ENCODE measurements at regions not wholly inside any gene's neighbourhood (a gene's known extent, or its start where the extent isn't known, plus 50 kb on each side); places are given as distances from the start of the nearest gene placed in this dataset.

DNA sequence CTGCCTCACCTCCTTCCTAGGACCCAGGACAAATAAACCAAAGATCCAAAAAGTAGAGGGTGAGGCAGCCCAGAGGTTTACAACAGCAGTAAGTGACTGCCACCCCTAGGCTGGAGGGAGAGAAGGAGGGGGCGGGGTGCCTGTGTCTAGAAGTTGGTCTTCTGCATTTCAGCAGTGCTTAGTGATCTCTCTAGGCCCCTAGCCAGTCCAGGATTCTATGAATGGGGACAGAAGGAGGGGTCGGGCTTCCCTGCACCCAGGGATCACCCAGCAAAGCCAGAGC, 62.8 kb upstream of the KDM7A start:
- no peak for DNase-seq

DNA sequence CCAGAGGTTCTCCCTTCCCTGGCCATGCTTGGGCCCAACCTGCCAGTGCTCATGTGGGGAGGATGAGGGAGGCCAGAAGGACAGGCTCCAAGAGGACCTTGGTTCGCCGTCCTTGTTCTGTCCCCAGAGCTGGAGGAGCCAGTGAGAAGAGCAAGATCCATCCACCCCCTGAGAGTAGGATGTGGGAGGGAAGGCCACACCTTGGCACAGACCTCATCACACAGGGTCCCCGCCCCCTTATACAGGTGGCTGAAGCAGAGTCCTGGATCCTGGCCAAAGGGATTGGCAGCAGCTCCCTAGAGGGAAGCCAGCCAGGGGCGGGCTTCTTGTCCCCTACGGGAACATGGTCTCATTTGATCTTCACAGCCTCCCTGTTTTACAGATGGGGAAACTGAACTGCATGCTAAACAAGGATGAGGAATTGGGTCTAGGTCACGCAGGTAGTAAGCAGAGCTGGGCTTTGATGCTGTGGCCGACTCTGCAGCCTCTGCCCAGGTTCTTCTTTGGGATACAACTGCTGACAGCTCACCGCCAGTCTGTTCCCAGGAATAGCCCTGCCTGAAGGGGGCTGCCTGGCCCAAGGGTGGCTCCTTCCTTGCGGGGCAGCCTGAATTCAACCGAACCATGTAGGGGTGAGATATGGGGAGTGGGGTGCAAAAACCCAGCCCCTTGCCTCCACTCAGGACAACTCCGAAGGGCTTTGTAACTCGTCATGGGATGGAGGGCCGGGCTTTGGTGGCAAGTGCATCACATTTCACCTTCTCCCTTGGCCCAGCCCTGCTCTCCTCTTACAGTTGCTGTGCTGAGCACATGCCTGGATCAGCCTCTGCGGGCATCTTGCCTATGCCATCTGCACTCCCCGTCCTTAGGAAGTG, 62.2 kb upstream of the KDM7A start:
- no peak for DNase-seq

DNA sequence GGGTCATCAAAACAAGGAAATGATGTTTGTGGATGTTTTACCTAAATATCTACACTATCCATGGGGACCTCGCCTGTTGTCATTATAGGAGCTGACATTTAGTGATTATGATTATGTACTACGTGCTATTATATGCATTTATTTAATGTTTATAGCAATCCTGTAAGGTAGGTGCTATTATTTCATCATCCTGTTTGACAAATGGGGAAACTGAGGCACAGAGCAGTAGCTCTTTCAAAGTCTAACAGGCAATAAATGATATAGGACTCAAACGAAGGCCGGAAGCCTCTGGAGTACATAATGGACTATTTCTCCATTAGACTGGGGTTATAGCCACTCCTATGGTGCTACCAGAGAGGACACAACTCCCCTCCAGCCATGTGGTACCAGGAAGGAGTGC, 60.6 kb upstream of the KDM7A start:
- no peak for DNase-seq

DNA sequence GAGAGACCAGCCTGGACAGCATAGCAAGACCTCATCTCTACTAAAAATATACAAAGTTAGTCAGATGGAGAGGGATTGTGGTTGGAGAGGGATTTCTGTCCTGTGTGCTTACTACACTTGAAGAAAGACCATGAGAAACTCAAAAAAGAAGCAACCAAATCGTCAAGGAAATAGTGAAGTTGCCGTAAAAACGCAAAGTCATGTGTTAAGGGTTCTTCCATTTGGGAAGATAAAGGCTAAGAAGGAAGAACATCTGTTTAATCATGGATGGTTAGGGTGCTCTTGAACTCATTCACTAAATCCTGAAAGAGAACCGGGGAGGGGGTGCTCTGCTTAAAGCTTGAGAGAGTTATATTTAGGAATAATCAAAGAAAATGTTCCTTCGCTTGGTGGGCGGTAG, 59.8 kb upstream of the KDM7A start:
- DNase-seq, result no peak

DNA sequence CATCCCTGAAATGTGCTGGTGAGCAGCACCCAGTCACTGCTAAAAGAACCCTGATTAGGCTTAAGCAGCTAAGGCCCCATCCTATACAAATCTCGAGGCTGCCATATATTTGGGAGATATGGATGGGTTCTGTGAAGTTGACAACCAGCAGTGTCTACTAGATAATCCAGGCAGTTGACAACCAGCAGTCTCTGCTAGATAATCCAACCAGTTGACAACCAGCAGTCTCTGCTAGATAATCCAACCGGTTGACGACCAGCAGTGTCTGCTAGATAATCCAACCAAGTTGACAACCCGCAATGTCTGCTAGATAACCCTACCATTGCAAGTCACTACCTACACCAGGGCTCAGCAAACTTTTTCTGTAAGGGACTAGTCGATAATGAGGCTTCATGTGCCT, 58.3 kb upstream of the KDM7A start:
- no peak for DNase-seq

DNA sequence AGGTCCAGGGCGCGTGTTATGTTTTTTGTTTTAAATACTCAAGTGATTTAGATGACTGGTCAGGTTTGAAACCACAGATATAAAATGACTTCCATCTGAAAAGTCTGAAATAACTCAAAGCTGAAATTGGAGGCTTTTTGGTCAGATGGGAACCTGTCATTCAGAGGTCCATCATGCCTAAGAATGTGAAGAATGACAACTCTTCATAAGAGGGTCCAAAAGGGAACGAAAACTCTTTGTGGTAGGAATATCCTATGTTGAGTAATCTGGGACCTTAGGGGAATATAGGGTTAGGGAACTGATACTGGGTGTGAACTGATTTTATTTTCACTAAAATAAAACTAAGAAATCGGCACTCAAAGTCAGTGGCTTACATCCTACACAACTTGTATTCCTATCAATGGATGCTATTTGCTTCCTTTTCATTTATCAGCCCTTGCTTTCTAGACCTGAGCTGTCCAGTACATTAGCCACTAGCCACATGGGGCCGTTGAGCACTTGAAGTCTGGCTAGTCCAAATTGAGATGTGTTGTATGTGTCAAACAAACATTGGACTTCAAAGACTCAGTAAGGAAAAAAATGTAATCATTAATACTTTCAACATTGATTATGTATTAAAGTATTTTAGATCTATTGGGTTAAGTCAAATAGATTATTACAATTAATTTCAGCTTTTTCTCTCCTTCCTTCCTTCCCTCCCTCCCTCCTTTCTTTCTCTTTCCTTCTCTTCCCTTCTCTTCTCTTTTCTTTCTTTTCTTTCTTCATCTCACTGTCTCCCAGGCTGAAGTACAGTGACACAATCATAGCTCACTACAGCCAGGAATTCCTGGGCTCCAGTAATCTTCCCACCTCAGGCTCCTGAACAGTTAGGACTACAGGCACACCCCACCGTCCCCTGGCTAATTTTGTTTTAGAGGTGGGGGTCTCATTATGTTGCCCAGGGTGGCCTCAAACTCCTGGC, 56.5 kb upstream of the KDM7A start:
- no peak for DNase-seq

DNA sequence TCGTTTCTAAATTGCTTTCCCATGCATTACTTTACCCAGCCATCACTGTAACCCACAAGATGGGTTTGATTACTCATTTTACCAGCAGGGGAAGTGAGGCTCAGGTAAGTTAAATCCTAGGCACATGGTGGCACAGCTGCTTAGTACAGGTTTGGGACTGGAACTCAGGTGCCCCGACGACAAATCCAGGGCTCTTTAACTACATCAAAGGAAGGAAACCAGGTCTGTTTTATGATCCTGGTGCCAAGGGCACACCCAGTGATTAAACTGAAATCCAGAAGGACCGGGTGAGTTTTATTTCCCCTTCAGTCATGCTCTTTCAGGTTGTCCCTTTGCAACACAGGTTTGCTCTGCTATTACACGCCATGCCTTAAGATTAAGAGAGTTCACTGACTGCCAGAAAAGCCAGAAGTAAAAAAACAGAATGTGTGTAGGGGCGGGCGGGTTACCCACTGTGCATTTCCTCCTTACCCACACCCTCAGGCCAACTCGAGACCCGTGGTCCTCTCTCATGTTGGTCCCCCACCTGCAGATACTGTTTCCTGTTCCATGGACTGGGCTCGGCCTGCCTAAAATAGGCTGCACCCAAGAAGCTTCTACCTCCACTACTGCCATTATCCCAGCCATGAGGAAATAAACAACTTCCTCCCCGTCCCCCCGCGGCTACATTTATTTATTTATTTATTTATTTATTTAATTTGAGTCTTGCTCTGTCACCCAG, 55.1 kb upstream of the KDM7A start:
- DNase-seq, result peak in 1 of 2 donors; percentile 49

DNA sequence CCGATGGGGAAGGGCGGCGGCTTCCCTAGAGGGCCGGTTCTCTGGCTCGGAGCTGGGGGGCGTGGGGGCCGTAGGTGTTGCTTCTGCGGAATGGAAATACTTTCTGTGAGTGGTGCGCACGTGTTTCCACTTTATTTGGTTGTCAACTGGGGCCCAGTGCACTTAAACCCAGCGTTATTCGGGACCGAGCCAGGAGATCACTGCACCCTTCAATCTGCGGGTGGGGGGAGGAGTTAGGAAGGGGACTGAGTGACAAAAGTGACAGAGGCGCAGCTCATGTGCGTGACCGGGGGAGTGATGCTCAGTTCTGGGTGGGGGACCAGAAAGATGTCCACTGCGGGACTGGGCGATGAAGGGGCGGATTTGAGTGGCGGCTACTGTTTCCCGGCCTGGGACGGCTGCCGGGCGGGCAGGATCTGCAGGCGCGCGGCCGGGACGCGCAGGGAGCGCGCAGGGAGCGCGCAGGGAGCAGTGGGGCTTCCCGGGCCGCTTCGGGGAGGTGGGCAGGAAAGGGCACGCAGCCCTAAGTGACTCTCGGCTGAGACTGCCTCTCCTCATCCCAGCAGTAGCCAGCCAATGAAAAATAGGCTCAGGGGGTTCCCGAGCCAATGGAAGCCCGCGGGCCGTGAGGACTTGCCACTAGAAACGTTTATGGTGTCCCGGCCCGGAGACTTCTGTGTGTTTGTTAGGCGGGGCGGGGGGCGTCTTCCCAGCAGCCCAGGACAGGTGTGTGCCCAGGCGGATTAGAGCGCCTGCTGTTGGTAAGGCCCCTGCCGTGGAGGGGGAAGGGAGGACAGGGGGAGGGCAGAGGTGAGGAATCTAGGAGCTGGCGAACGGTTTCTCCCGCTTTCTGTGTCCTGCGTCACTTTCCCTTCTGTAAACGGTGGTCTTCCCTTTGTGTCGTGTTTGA, 54.3 kb upstream of the KDM7A start:
- peak; percentile 44 to 66 for DNase-seq

DNA sequence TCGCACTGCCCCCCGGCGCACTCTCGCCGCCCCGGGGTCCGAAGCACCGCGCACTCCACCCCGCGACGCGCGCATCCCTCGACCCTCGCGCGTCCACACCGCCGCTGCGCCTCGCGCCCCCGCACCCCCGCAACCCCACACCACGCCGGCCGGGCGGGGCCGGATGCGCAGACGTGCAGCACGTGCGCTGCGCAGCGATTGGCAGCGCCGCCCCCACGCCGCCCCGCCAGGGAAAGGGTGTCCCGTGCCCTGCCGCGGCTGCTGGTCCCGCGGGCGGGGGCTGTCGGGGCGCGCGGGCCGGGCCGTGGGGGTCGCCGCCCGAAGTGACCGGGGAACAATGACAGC, 53.7 kb upstream of the KDM7A start:
- peak; percentile 66 to 77 for DNase-seq

DNA sequence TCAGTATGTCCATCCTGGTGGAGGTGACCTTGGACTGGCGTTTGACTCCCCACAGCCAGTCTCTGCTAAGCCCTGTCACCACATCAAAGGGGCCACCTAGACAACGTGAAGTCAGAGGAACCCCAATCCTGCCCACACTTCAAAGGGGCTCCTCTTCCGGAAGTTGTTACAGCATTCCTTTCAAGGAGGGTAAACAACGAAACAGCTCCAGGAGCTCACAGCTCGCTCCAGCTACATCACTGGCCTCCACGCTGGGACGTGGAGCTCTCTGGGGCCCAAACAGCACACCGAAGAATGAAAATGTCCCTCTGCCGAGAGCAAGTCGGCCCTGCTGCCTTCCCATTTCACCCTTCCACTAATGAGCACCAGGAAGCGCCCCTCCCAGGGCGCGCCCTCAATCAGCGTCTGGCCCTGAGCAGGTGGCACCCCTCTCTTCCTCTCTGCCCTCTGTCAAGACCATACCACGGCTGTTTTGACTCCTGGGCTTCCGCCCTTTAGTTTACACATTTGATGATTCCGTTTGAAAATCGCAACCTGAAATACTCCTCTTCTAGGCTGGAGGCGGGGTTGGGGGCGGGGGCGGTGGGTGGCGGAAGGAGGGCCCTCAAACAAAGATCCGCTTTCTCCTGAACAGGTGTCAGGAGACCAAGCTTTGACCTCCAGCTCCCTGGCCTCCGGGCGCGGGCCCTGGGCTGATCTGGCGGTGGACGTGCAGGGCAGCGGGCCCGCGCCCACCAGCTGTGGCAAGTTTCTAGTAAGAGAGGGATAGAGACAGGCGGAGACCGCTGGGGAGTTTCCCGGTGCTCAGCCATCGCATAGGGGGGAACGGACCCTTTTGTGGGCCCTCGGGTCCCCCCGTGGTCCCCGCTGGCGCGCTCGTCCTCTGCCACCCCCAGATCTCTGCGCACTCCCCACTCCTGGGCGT, 53.1 kb upstream of the KDM7A start:
- DNase-seq, result peak; percentile 81 to 83

DNA sequence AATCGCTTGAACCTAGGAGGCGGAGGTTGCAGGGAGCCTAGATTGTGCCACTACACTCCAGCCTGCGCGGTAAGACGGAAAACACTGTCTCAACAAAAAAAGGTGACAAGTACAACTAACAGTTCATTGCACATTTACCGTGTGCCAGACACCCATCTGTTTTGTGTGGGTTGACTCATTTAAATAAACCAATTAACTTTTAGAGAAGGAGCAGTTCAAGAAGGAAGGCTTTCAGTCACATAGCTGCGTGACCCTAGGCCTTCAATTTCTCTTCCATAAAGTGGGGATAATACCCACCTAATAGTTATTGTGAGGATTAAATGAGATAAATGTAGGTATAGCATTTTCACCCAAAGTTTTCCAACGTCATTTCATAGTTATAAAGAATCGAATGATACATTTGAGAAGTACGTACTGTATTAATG, 52.3 kb upstream of the KDM7A start:
- DNase-seq, result peak in 1 of 2 donors; percentile 48
